Panc1 (cell line): ENCODE measurements at regions not wholly inside any gene's neighbourhood (a gene's known extent, or its start where the extent isn't known, plus 50 kb on each side); places are given as distances from the start of the nearest gene placed in this dataset.

ENCODE experiments used
- ATAC-seq: fragments of 200-7000 bp; cut with Tn5 transposase; 2 replicates; pipeline ENCODE4 v1.9.1; 2020; ENCODE audit warnings: mild to moderate bottlenecking, moderate library complexity
- BruUV-seq: library from RNA; stranded (reverse); fragments of 400-500 nt; replicated peaks from 2 replicates; lab custom pipeline; 2021; lab: Mats Ljungman, UMichigan
- CTCF ChIA-PET: fragments of 300-600 bp; sonication (Branson Sonifier 250); formaldehyde crosslinking; loops from one replicate; lab custom pipeline; 2022; ENCODE audit warnings: antibody characterized with exemption; lab: Charles Lee
- POLR2A ChIA-PET: fragments of 300-600 bp; sonication (Branson Sonifier 250); formaldehyde crosslinking; loops from one replicate; lab custom pipeline; 2022; ENCODE audit warnings: antibody characterized with exemption; lab: Charles Lee
- DNase-seq: peaks from one replicate; pipeline ENCODE4 v3.0.0-alpha.2; 2010; ENCODE audit warnings: low read depth, low spot score
- H3K27ac ChIP-seq: 2 replicates; pipeline ENCODE4 v1.5.1; 2011; ENCODE audit warnings: mild to moderate bottlenecking, low read length, inconsistent platforms
- H3K27me3 ChIP-seq: fragments of 200-500 bp; sonication (Bioruptor generic); 2 replicates; pipeline ENCODE4 v1.6.0; 2014; ENCODE audit warnings: low read length, inconsistent platforms; ENCODE audit not compliant: control insufficient read depth, insufficient read depth
- H3K36me3 ChIP-seq: fragments of 200-500 bp; sonication (Bioruptor generic); 2 replicates; pipeline ENCODE4 v1.5.1; 2014; ENCODE audit warnings: inconsistent platforms, mild to moderate bottlenecking, low read length, moderate library complexity; ENCODE audit not compliant: control insufficient read depth, insufficient read depth
- H3K4me1 ChIP-seq: 2 replicates; pipeline ENCODE4 v1.5.1; 2011; ENCODE audit warnings: inconsistent platforms, mild to moderate bottlenecking, low read length, moderate library complexity; ENCODE audit not compliant: control insufficient read depth, insufficient read depth
- H3K4me3 ChIP-seq, 2 experiments: 2 replicates each; pipeline ENCODE4 v1.5.1; 2011 to 2012; ENCODE audit warnings: low read depth in 2 of 2, low read length in 2 of 2, mild to moderate bottlenecking in 2 of 2, inconsistent platforms in 1 of 2, moderate library complexity in 1 of 2
- H3K9me3 ChIP-seq: fragments of 200-500 bp; sonication (Bioruptor generic); 2 replicates; pipeline ENCODE4 v1.5.1; 2014; ENCODE audit warnings: low read depth, mild to moderate bottlenecking, inconsistent platforms, low read length, moderate library complexity; ENCODE audit not compliant: control insufficient read depth, insufficient read depth
- CTCF ChIP-seq: fragments of 450-650 bp; IDR thresholded peaks from 2 replicates; pipeline ENCODE4 v1.5.1; 2017; ENCODE audit warnings: mild to moderate bottlenecking
- POLR2AphosphoS5 ChIP-seq: IDR thresholded peaks from 2 replicates; pipeline ENCODE4 v1.6.1; 2012; ENCODE audit warnings: mild to moderate bottlenecking, low read depth, low read length, moderate library complexity
- REST ChIP-seq, 2 experiments: IDR thresholded peaks; 2 replicates each; pipeline ENCODE4 v1.6.1; 2011 to 2012; ENCODE audit warnings: low read depth in 2 of 2, control low read depth in 1 of 2, low read length in 1 of 2, mild to moderate bottlenecking in 1 of 2, moderate library complexity in 1 of 2; ENCODE audit not compliant: insufficient read depth in 1 of 2
- SIN3A ChIP-seq: IDR thresholded peaks from 2 replicates; pipeline ENCODE4 v1.6.1; 2012; ENCODE audit warnings: low read depth, mild to moderate bottlenecking, low read length, moderate library complexity, borderline replicate concordance; ENCODE audit not compliant: insufficient read depth
- TCF7L2 ChIP-seq: IDR thresholded peaks from 2 replicates; pipeline ENCODE4 v1.6.1; 2011; ENCODE audit warnings: mild to moderate bottlenecking, low read depth, low read length, inconsistent platforms
- in situ Hi-C: cut with HindIII; loops from 2 replicates; pipeline ENCODE4 v1.10.0; 2016; ENCODE audit warnings: low sequenced_read_pairs, low pct_unique_long_range_greater_than_20kb
- intact Hi-C: fragments of 100-400 bp; cut with micrococcal nuclease; formaldehyde crosslinking; loops from one replicate; pipeline ENCODE4 v1.10.0; 2022; ENCODE audit not compliant: unreplicated experiment

- BruUV-seq, result no TSS peak
- intact Hi-C loops (loop anchor here (10.0 kb wide), 1 partner anchor 536 kb away; no protein-coding TSS in a partner anchor), in situ Hi-C loops (no loop called here)
- no peaks in the 10 kb centered on the region for H3K4me1 ChIP-seq
- CTCF ChIA-PET, result no interaction called here
- no peak overlapping the region for H3K4me3 ChIP-seq
- no peaks in the 10 kb centered on the region for H3K9me3 ChIP-seq
- TF ChIP-seq REST (IDR thresholded peaks at IDR 0.05; ENCODE audit: insufficient read depth in 1 of 2, low read depth in 2 of 2, low read length in 1 of 2) (no peak), POLR2AphosphoS5 (no peak), TCF7L2 (no peak), SIN3A (no peak), CTCF (no peak)
- DNase-seq (no peak), ATAC-seq (no peak)
- no peak overlapping the region for H3K27ac ChIP-seq
- no peaks in the 10 kb centered on the region for H3K36me3 ChIP-seq
- no peaks in the 10 kb centered on the region; the same call in none of the 2 replicates for H3K27me3 ChIP-seq
- POLR2A ChIA-PET, result no interaction called here
Measured at GRCh38 chr3:193039058-193039457, 121.4 kb upstream of the MB21D2 start.

GRCh38 chr3:193040836-193041672, 123.4 kb upstream of the MB21D2 start:
- H3K4me1 ChIP-seq, result no peaks in the 10 kb centered on the region
- in situ Hi-C loops, result no loop called here
- no peak overlapping the region for H3K27ac ChIP-seq
- DNase-seq (peak; percentile 13), ATAC-seq (peak; percentile 77)
- TF ChIP-seq CTCF, result peak; percentile 70; the same call in 1 of the 2 replicates
- no peak for TF ChIP-seq POLR2AphosphoS5
- TF ChIP-seq REST (IDR thresholded peaks at IDR 0.05; ENCODE audit: insufficient read depth in 1 of 2, low read depth in 2 of 2, low read length in 1 of 2), result no peak
- no peak for TF ChIP-seq SIN3A
- no peak for TF ChIP-seq TCF7L2
- intact Hi-C loops, result loop anchor here (1.0 to 5.0 kb wide), 4 partner anchors 124 to 469 kb away; partner anchors contain the start of gene MB21D2
- no peaks in the 10 kb centered on the region for H3K36me3 ChIP-seq
- H3K27me3 ChIP-seq, result no peaks in the 10 kb centered on the region; the same call in 1 of the 2 replicates
- ChIA-PET POLR2A (no interaction called here), CTCF (interaction anchor here (0.6 to 2.1 kb wide), 4 partner anchors 36 to 228 kb away, joined by 3 to 25 read pairs (median 5); no protein-coding TSS in a partner anchor)
- H3K4me3 ChIP-seq, result no peak overlapping the region
- H3K9me3 ChIP-seq, result no peaks in the 10 kb centered on the region
- no TSS peak for BruUV-seq
